RPMI8226 (cell line): ENCODE measurements at regions not wholly inside any gene's neighbourhood (a gene's known extent, or its start where the extent isn't known, plus 50 kb on each side); places are given as distances from the start of the nearest gene placed in this dataset.
"Not testable (repeated sequence)": the region's sequence is repeated elsewhere in the genome, so short reads cannot be mapped to it uniquely, and the experiment has no call there.

Experiments used
- DNase-seq: peaks from one replicate; pipeline ENCODE4 v3.0.0-alpha.2; 2015

GRCh38 chr6:6962086-6962485 is 145.7 kb upstream of the RREB1 start:
- DNase-seq, result no peak

GRCh38 chr6:6962699-6963098 is 145.1 kb upstream of the RREB1 start:
- no peak for DNase-seq

GRCh38 chr6:6963390-6963789 is 144.4 kb upstream of the RREB1 start:
- DNase-seq, result not testable (repeated sequence)

DNA sequence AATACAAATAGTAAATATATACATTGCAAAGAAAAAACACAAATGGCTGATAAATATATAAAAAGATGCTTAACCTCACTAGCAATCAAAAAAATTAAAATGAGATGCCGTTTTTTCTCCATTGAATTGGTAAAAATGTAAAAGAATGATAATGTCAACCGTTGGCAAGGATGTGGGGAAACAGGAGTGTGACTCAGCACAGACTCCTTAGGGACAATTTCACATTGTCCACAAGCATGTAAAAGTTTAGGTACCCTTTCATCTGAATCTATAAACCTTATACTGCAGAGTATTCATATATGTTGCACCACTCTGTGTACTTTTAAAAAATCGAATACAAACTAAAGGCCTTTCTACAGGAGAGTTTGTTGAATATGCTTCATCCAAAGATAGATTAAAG is 143.1 kb upstream of the RREB1 start:
- no peak for DNase-seq

- DNase-seq, result no peak
Observed at GRCh38 chr6:6966127-6966526, 141.6 kb upstream of the RREB1 start.

DNA sequence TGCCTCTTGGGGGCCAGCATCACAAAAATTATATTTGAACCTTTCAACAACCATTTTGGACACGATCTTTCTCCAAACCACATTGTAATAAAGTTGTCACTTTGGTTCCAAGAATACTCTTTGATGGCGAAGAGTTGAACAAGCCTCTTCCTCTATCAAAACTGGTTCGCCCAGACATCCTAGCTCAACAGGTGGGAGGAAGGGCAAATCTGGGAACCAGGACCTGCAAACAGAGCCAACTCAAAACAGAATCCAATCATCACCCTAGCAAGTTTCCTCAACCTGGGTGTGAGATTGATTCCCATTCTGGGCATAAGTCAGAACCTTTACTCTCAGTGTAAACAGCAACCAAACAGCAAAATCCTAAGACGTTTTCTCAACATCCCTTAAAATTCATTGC is 141.2 kb upstream of the RREB1 start:
- DNase-seq, result no peak

- DNase-seq, result no peak
Observed at GRCh38 chr6:6968357-6968730, 139.4 kb upstream of the RREB1 start.

- DNase-seq, result no peak
Observed at GRCh38 chr6:6968731-6969552, 138.8 kb upstream of the RREB1 start.

- no peak for DNase-seq
Observed at GRCh38 chr6:6969761-6970223, 138.0 kb upstream of the RREB1 start.

- DNase-seq, result no peak
Observed at GRCh38 chr6:6970851-6971250, 136.9 kb upstream of the RREB1 start.

- no peak for DNase-seq
Observed at GRCh38 chr6:6971369-6971768, 136.4 kb upstream of the RREB1 start.

DNA sequence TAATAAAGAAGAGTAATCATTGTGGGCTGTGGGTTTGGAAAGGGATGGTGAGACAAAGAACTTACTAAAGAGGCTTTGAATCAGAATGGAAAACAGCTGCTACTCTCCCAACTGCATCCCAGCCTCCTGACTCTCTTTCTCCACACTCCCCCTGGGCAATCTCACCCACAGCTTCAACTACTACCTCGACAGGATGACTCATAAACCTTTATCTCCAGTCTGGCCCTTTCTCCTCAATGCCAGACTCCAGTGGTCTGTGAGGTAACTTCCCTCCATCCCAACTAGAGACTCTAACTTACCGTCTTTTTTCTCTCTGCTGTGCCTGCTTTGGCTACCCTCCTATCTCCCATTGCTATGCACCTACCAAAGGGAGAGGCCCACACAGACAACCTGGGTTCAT is 135.3 kb upstream of the RREB1 start:
- DNase-seq, result no peak

- no peak for DNase-seq
Observed at GRCh38 chr6:6973721-6974120, 134.0 kb upstream of the RREB1 start.

- peak; percentile 60 for DNase-seq
Observed at GRCh38 chr6:6975459-6976111, 132.2 kb upstream of the RREB1 start.

GRCh38 chr6:6976193-6976592 is 131.6 kb upstream of the RREB1 start:
- DNase-seq, result no peak

GRCh38 chr6:6978731-6979130 is 129.0 kb upstream of the RREB1 start:
- no peak for DNase-seq

DNA sequence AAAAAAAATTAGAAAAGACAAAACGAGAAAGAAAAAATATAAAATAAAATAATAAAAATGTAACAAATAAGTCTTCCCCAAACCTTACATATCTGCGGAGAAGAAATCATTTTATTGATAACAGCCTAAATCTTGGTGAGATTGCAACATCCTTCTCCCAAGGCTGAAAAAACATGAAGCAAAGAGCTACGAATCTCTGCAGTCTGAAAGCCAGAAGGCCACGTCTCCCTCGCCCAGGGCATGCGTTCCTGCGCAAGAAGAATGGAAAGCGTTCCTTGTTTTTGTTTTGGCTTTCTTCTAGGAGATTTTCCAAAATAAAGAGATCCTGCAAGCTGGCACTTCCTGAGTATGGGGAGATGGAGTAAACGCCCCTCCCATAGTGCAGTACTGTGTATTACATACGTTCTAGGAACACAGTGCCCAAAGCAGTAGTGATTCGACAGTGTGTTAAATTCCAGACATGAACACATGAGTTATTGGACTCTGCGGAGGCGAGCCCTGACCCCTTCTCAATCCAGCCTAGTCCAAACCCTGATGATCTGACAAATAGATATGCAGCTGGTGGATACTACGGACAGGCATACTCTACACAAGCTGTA is 126.7 kb upstream of the RREB1 start:
- DNase-seq, result no peak

GRCh38 chr6:6981681-6982322 is 126.0 kb upstream of the RREB1 start:
- no peak for DNase-seq

DNA sequence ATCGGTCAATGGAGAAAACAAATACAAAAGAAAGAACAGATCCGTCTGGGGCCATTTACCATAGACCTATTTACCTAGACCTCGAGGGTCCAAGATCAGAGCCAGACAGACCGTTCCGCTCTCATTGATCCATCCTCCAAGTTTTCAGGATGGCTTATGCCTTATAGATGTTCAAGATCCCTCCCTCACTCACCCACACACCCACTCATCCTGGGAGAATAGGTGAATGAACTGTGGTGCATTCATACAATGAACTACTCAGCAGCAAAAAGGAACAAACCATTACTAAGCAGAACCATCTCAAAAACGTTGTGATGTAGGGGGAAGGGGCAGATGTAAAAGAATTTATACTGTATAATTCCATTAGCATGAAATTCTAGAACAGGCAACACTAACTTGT is 125.1 kb upstream of the RREB1 start:
- no peak for DNase-seq

GRCh38 chr6:6984585-6985366 is 123.0 kb upstream of the RREB1 start:
- no peak for DNase-seq

DNA sequence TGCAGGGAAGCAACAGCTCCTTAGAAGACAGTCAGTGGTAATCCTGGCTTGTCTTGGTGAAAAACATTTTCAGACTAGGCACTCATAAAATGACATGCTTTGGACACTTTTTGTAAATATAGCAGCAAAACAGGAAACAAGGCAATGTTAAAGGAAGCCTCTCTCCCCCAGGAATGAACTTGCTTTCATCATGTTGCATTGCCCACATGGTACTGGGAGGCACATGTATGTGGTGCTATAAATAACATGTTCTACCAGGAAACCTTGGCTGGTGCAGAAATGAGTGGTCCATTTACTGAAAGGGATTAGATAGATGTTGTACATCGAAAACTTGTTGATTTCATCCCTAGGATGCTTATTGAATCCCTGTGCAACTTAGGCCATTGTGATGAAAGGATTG is 121.4 kb upstream of the RREB1 start:
- no peak for DNase-seq

DNA sequence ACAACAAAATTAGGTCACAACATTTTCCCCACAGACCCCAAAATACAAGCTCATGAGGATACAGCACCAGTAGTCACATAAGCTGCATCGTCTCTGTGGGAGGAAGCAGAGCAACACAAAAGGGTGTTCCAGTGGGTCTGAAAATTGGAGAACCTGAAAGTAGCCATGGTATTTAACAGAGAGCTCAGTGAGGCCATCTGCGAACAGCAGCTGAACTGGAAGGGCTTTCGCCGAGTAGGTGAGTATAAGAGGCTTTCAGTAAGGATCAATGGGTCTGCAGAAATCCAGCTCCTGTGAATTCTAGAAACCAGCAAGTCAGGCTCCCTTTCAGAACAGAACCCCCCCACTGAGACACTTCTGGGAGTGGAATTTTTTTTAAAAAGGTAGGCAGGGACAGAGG is 120.0 kb upstream of the RREB1 start:
- DNase-seq, result peak; percentile 58

DNA sequence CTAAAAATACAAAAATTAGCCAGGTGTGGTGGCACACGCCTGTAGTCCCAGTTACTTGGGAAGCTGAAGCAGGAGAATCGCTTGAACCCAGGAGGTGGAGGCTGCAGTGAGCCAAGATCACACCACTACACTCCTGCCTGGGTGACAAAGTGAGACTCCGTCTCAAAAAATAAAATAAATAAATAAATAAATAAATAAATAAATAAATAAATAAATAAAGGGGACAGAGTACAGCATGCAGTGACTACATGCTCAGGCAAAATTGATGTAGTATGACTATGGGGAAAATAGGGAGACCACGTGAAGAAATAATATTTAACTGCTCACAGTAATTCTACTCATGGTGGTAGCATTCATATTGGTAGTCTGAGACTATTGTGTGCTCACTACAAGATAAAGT is 117.7 kb upstream of the RREB1 start:
- DNase-seq, result not testable (repeated sequence)
